Osteocyte (in vitro differentiated cells): ENCODE measurements at regions not wholly inside any gene's neighbourhood (a gene's known extent, or its start where the extent isn't known, plus 50 kb on each side); places are given as distances from the start of the nearest gene placed in this dataset.

Experiments used
- DNase-seq: peaks from one replicate; pipeline ENCODE4 v3.0.0; 2021; ENCODE audit warnings: mixed read lengths; ENCODE audit not compliant: unreplicated experiment; ENCODE audit errors: extremely low spot score
- H3K27ac Mint-ChIP-seq: one replicate; pipeline ENCODE4 v1.8.0; 2021; ENCODE audit warnings: mild to moderate bottlenecking, mixed read lengths; ENCODE audit not compliant: unreplicated experiment
- H3K27me3 Mint-ChIP-seq: one replicate; pipeline ENCODE4 v1.8.0; 2021; ENCODE audit warnings: mixed read lengths; ENCODE audit not compliant: unreplicated experiment
- H3K36me3 Mint-ChIP-seq: one replicate; pipeline ENCODE4 v1.8.0; 2021; ENCODE audit warnings: mixed read lengths; ENCODE audit not compliant: unreplicated experiment
- H3K4me1 Mint-ChIP-seq: one replicate; pipeline ENCODE4 v1.8.0; 2021; ENCODE audit warnings: mixed read lengths; ENCODE audit not compliant: unreplicated experiment
- H3K4me3 Mint-ChIP-seq: one replicate; pipeline ENCODE4 v1.8.0; 2021; ENCODE audit warnings: mild to moderate bottlenecking, moderate library complexity, mixed read lengths; ENCODE audit not compliant: unreplicated experiment
- H3K9me3 Mint-ChIP-seq: one replicate; pipeline ENCODE4 v1.8.0; 2021; ENCODE audit warnings: mixed read lengths; ENCODE audit not compliant: unreplicated experiment
- TF ChIP-seq, protein P1 (sequence below): fragments of 200-600 bp; sonication (generic); IDR thresholded peaks from 2 replicates; pipeline ENCODE4 v1.5.0; 2021; ENCODE audit warnings: antibody characterized with exemption, mild to moderate bottlenecking, moderate library complexity

DNA sequence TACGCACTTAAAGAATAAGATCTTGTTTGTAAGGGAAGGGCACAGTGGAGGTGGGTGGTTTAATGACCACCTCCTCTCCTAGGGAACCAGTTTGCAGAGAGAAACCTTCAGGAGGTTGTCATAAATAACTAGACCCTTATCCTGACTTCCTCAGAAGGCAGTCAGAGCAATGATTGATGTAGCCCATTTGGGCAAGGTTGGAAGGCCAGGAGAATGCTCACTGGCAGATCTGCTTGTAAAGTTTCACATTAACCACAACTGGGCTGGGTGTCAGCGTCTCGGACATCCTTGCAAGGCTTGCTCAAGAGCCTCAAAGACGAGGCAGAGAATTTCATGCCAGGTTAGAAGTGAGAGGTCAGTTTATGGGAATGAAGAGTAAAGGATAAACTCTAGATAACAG lies 87.6 kb upstream of the TRABD2B start:
- H3K36me3 Mint-ChIP-seq: no peaks in the 10 kb centered on the region
- TF ChIP-seq, protein P1, sequence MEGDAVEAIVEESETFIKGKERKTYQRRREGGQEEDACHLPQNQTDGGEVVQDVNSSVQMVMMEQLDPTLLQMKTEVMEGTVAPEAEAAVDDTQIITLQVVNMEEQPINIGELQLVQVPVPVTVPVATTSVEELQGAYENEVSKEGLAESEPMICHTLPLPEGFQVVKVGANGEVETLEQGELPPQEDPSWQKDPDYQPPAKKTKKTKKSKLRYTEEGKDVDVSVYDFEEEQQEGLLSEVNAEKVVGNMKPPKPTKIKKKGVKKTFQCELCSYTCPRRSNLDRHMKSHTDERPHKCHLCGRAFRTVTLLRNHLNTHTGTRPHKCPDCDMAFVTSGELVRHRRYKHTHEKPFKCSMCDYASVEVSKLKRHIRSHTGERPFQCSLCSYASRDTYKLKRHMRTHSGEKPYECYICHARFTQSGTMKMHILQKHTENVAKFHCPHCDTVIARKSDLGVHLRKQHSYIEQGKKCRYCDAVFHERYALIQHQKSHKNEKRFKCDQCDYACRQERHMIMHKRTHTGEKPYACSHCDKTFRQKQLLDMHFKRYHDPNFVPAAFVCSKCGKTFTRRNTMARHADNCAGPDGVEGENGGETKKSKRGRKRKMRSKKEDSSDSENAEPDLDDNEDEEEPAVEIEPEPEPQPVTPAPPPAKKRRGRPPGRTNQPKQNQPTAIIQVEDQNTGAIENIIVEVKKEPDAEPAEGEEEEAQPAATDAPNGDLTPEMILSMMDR: no peak
- no peak for DNase-seq
- H3K9me3 Mint-ChIP-seq: no peaks in the 10 kb centered on the region
- no peak overlapping the region for H3K27ac Mint-ChIP-seq
- no peaks in the 10 kb centered on the region for H3K4me1 Mint-ChIP-seq
- H3K4me3 Mint-ChIP-seq: no peak overlapping the region
- peaks cover 24% of the 10 kb centered on the region for H3K27me3 Mint-ChIP-seq

DNA sequence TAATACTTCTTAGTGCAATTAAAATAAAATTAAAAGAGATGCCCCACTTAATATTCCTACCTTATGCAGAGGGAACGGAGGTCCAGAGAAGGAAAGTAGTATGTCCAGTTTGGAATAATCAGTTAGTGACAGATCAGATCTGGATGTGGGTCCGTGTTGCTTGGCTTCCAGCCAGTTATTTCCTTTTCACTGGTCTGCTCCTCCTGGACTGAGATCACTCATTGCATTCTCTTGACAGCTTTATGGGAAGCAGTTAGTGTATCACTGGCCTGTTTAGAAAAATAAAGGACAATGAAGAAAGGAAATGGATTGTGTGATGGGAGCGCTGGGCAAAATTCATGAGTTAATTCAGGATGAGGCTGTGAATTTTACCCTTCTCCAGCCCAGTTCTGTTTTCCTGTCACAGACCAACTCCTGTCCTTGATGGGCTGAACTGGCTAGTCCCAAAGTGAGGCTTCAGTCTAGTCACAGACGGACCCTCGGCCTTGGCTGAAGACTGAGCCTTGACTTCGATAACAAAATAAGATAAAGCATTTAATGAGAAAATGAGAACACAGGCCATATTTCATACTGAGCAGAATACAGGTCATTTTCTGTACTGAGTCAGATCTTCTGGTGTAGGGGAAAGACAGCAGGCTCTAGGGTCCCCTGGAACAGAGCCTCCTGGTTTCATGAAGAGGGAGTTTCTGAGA lies 85.2 kb upstream of the TRABD2B start:
- no peak overlapping the region for H3K4me3 Mint-ChIP-seq
- H3K4me1 Mint-ChIP-seq: no peaks in the 10 kb centered on the region
- H3K36me3 Mint-ChIP-seq: no peaks in the 10 kb centered on the region
- TF ChIP-seq, protein P1: no peak
- no peak for DNase-seq
- no peak overlapping the region for H3K27ac Mint-ChIP-seq
- no peaks in the 10 kb centered on the region for H3K9me3 Mint-ChIP-seq
- H3K27me3 Mint-ChIP-seq: peaks cover 19% of the 10 kb centered on the region

DNA sequence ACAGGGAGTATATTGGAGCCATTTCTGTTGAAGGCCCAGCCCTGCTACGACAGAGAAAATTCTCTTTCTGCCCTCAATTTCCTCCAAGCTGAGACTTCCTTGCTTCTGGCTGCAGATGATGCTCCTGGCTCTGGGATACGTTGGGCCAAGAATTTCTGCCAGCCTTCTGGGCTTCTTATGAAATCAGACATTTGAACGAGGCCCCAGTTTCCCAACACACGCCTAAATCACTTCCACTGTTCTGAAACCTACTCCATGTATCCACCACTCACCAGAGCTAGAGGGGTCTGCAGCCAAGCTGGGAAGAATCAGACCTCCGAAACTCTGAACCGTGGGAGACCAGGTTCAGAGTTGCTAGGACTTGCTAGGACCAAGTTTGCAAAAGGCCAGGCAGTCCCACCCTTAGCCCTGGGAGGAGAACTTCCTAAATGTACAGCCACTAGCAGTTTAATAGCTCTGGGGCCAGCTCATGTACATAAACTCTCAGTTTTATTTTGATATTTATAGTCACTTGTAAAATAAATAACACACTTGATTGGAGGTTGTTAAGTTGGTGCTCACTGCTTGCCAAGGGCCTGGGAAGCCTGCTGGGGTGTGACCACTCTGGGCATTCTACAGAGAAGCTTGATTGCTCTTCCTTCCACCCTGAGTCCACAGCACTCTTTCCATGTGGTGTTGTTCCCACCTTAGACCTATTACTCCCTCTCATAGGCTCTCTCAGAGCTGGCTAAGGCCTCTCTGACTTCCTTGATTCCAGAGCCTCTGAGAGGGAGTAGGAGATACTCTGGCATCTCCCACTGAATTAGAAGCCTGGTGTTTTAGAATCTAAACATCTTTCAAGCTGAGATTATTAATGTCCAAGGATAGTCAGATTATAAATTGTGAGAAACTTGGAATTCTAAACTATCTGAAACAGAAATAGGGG lies 83.4 kb upstream of the TRABD2B start:
- peaks cover 22% of the 10 kb centered on the region for H3K27me3 Mint-ChIP-seq
- DNase-seq: no peak
- H3K4me1 Mint-ChIP-seq: no peaks in the 10 kb centered on the region
- H3K36me3 Mint-ChIP-seq: no peaks in the 10 kb centered on the region
- no peak overlapping the region for H3K4me3 Mint-ChIP-seq
- no peaks in the 10 kb centered on the region for H3K9me3 Mint-ChIP-seq
- TF ChIP-seq, protein P1: no peak
- H3K27ac Mint-ChIP-seq: no peak overlapping the region

DNA sequence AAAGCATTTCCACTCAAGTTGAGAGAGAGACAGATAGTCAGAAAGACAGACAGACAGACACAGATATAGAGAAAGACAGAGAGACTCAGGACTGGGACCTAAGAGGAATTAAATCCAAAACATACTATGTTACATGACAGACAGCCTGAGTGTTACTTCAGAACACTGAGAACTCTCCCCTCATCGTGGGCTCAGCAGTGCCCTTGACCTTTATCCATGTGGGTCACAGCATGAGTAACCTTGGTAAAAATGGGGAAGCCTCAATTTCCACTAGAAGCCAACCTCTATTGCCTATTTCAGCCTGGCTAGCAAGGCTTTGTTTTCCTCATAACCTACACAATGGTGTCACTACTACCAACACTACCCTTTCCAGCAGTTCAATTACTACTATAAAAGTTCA lies 81.9 kb upstream of the TRABD2B start:
- no peaks in the 10 kb centered on the region for H3K4me1 Mint-ChIP-seq
- TF ChIP-seq, protein P1: no peak
- H3K4me3 Mint-ChIP-seq: no peak overlapping the region
- no peak overlapping the region for H3K27ac Mint-ChIP-seq
- no peaks in the 10 kb centered on the region for H3K9me3 Mint-ChIP-seq
- H3K36me3 Mint-ChIP-seq: no peaks in the 10 kb centered on the region
- peaks cover 11% of the 10 kb centered on the region for H3K27me3 Mint-ChIP-seq
- no peak for DNase-seq

DNA sequence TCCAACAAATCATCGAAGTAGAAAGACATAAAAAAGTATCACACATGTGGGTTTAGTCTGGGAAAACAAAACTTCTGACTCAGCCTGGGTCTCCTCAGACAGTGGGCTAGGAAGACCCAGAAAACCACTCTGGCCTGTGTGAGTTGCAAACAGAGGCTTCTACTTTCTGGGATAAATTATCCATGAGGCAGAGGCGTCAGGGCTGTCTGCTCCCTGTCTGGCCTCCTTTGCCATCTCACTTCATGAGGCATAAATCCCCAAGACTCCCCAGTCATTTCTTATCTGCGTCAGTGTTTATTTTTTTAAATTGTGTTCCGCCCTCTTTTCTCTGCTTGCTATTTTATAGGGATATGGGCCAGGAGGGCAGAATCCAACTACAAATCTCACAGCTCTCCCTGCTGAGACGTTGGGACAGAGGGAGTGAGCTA lies 80.6 kb upstream of the TRABD2B start:
- Mint-ChIP-seq H3K4me1 (no peaks in the 10 kb centered on the region), H3K4me3 (no peak overlapping the region), H3K9me3 (no peaks in the 10 kb centered on the region), H3K36me3 (no peaks in the 10 kb centered on the region), H3K27me3 (peaks cover 13% of the 10 kb centered on the region), H3K27ac (no peak overlapping the region)
- no peak for DNase-seq
- TF ChIP-seq, protein P1: no peak
